ENCODE measurements at regions not wholly inside any gene's neighbourhood (a gene's known extent, or its start where the extent isn't known, plus 50 kb on each side); places are given as distances from the start of the nearest gene placed in this dataset.

DNA sequence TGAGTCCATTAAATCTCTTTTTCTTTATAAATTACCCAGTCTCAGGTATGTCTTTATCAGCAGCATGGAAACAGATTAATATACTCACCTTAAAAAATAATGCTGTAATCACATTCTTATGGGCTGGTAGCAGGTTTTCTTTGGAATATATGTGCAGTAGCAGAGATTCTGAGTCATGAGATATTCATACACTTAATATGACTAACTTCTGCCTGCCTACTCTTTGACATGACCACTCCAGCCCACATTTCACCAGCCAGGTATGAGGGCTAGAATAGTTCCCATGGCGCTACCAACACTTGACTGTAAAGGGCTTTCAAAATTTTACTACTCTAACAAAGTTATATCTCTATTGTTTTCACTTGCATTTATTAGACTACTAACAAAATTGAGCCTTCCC lies 74.1 kb upstream of the GHR start:
- no peaks in the 10 kb centered on the region for H3K36me3 Mint-ChIP-seq (ENCODE audit: low read depth)
- no peaks in the 10 kb centered on the region for H3K4me1 Mint-ChIP-seq (ENCODE audit: low read depth)
- no peak overlapping the region for H3K4me3 Mint-ChIP-seq (ENCODE audit: unreplicated experiment)
- no peaks in the 10 kb centered on the region for H3K27me3 Mint-ChIP-seq (ENCODE audit: low read depth)
- TF ChIP-seq, protein P1, sequence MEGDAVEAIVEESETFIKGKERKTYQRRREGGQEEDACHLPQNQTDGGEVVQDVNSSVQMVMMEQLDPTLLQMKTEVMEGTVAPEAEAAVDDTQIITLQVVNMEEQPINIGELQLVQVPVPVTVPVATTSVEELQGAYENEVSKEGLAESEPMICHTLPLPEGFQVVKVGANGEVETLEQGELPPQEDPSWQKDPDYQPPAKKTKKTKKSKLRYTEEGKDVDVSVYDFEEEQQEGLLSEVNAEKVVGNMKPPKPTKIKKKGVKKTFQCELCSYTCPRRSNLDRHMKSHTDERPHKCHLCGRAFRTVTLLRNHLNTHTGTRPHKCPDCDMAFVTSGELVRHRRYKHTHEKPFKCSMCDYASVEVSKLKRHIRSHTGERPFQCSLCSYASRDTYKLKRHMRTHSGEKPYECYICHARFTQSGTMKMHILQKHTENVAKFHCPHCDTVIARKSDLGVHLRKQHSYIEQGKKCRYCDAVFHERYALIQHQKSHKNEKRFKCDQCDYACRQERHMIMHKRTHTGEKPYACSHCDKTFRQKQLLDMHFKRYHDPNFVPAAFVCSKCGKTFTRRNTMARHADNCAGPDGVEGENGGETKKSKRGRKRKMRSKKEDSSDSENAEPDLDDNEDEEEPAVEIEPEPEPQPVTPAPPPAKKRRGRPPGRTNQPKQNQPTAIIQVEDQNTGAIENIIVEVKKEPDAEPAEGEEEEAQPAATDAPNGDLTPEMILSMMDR (IDR thresholded peaks at IDR 0.05), result no peak
- peaks cover 7% of the 10 kb centered on the region for H3K9me3 Mint-ChIP-seq (ENCODE audit: low read depth)
- H3K27ac Mint-ChIP-seq (ENCODE audit: unreplicated experiment), result no peak overlapping the region
- DNase-seq (ENCODE audit: low spot score), result no peak

DNA sequence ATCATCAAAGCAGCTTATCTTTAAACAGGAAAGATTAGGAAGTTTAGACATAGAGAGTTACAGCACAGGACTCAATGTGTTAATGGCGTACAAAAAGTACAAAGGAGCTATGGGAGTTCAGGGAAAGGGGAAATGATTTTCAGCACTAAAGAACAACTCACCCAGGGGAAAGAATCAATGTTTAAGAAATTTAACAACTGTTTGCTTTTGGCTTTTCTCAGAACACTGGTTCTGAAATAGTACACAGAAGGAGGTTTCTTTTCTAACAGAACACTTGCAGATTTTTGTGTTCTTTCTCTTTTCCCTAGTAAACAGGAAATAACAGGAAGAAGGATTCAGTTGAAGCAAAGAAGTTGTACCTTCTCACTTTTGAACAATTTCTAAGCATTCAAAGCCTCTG lies 71.3 kb upstream of the GHR start:
- H3K4me1 Mint-ChIP-seq (ENCODE audit: low read depth), result no peaks in the 10 kb centered on the region
- no peaks in the 10 kb centered on the region for H3K36me3 Mint-ChIP-seq (ENCODE audit: low read depth)
- no peak overlapping the region for H3K27ac Mint-ChIP-seq (ENCODE audit: unreplicated experiment)
- no peaks in the 10 kb centered on the region for H3K27me3 Mint-ChIP-seq (ENCODE audit: low read depth)
- no peak for DNase-seq (ENCODE audit: low spot score)
- H3K9me3 Mint-ChIP-seq (ENCODE audit: low read depth), result peaks cover 7% of the 10 kb centered on the region
- TF ChIP-seq, protein P1 (IDR thresholded peaks at IDR 0.05), result no peak
- no peak overlapping the region for H3K4me3 Mint-ChIP-seq (ENCODE audit: unreplicated experiment)

DNA sequence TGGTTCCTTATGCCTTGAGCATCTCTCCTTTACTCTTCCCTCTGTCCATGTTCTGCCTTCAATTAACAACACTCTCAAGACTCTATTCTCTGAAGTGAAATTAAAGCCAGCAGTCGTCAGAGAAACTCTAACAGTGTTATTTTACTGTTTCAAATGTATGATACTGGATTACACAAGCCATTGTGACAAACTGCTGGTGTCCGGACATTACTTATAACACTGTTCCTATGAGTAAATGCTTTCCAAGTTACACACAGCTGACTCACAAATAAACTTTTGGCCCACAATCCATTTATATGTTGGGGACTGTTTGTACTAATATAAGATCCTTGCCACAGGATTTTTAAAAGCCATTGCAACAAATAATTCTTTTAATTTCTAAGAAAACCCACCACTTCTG lies 63.2 kb upstream of the GHR start:
- peaks cover 4% of the 10 kb centered on the region for H3K27me3 Mint-ChIP-seq (ENCODE audit: low read depth)
- H3K36me3 Mint-ChIP-seq (ENCODE audit: low read depth), result no peaks in the 10 kb centered on the region
- no peaks in the 10 kb centered on the region for H3K4me1 Mint-ChIP-seq (ENCODE audit: low read depth)
- H3K9me3 Mint-ChIP-seq (ENCODE audit: low read depth), result peaks cover 5% of the 10 kb centered on the region
- TF ChIP-seq, protein P1 (IDR thresholded peaks at IDR 0.05), result no peak
- DNase-seq (ENCODE audit: low spot score), result no peak
- no peak overlapping the region for H3K4me3 Mint-ChIP-seq (ENCODE audit: unreplicated experiment)
- no peak overlapping the region for H3K27ac Mint-ChIP-seq (ENCODE audit: unreplicated experiment)

DNA sequence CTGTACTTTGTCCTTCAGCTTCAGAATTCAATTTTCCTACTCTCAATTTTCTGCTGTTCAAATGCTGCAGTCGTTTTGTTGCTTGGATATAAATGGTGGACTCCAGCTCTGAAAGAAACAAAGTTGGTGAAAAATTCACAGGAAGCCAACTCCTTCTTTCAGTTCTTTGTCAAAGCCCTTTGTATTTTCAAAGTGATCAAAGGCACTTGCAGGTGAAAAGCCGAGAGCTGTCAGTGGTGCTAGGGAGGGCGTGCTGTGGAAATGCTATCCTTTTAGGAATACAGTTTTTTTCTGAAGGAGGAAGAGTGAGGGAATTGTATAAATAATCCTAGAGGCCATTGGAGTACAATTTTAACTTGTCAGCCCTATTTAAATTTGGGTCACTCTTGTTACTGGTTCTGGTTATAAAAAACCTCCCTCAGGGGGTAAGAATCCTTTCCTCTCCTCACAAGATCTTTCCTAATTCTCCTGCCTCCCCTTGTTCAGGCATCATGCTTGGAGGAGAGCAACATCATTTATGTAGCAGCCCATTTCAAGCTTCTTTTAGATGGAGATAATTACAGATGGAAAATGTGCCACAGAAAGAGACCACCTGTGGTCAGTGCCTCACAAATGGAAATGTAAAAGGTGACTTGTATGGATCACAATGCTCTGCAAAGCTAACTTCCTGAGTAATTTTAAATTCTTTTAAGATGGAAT lies 62.5 kb upstream of the GHR start:
- peaks cover 5% of the 10 kb centered on the region for H3K9me3 Mint-ChIP-seq (ENCODE audit: low read depth)
- TF ChIP-seq, protein P1 (IDR thresholded peaks at IDR 0.05), result no peak
- no peaks in the 10 kb centered on the region for H3K36me3 Mint-ChIP-seq (ENCODE audit: low read depth)
- H3K4me3 Mint-ChIP-seq (ENCODE audit: unreplicated experiment), result no peak overlapping the region
- no peak for DNase-seq (ENCODE audit: low spot score)
- no peak overlapping the region for H3K27ac Mint-ChIP-seq (ENCODE audit: unreplicated experiment)
- no peaks in the 10 kb centered on the region for H3K4me1 Mint-ChIP-seq (ENCODE audit: low read depth)
- peaks cover 4% of the 10 kb centered on the region for H3K27me3 Mint-ChIP-seq (ENCODE audit: low read depth)

DNA sequence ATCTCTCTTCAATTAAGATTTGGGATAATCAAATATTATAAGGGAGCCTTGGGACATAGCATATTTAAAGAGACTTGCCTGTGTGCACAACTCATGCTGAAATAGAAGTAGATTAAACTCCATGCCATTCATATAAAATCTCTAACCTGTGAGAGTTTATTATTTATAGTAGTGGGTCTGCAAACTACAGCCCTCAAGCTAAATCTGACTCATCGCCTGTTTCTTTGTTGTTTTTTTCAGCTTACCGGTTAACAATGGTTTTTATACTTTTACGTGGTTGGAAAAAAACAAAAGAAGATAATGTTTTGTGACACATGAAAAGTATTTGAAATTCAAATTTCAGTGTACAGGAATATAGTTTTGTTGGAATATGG lies 61.9 kb upstream of the GHR start:
- TF ChIP-seq, protein P1 (IDR thresholded peaks at IDR 0.05), result no peak
- Mint-ChIP-seq H3K27me3 (ENCODE audit: low read depth) (peaks cover 4% of the 10 kb centered on the region), H3K9me3 (ENCODE audit: low read depth) (peaks cover 5% of the 10 kb centered on the region), H3K4me3 (ENCODE audit: unreplicated experiment) (no peak overlapping the region), H3K36me3 (ENCODE audit: low read depth) (no peaks in the 10 kb centered on the region), H3K4me1 (ENCODE audit: low read depth) (no peaks in the 10 kb centered on the region), H3K27ac (ENCODE audit: unreplicated experiment) (no peak overlapping the region)
- no peak for DNase-seq (ENCODE audit: low spot score)

Measured in chondrocyte (in vitro differentiated cells).